SIG-M5 treated with dmso at 0.1 percent for 504 hours (cell line): ENCODE measurements at regions not wholly inside any gene's neighbourhood (a gene's known extent, or its start where the extent isn't known, plus 50 kb on each side); places are given as distances from the start of the nearest gene placed in this dataset.
"Not testable (repeated sequence)": the region's sequence is repeated elsewhere in the genome, so short reads cannot be mapped to it uniquely, and the experiment has no call there.

ENCODE experiments used
- DNase-seq: peaks from one replicate; lab custom pipeline; 2025; ENCODE audit not compliant: unreplicated experiment; lab: John Stamatoyannopoulos, UW

DNA sequence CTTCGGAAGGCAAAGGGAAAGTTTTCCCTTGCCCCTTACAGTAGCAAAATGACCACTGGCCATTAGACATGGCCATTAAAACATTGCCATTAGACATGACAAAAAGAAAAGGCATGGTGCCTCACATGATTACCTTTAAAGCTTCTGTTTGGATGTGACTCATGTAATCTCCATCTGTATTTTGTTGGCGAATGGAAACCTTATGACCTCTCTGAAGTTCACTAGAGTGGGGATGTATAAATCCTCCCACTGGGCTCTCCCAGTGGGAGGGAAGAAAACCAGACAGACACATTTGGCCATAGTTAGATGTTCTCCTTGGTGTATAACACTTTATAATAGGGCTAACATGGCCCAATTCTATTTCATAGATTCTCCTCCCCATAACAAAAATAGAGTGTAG is 152.6 kb downstream of the MAGEB17 start:
- DNase-seq, result no peak

- DNase-seq, result no peak
Observed at GRCh38 chrX:16320765-16321355, 153.6 kb downstream of the MAGEB17 start.

DNA sequence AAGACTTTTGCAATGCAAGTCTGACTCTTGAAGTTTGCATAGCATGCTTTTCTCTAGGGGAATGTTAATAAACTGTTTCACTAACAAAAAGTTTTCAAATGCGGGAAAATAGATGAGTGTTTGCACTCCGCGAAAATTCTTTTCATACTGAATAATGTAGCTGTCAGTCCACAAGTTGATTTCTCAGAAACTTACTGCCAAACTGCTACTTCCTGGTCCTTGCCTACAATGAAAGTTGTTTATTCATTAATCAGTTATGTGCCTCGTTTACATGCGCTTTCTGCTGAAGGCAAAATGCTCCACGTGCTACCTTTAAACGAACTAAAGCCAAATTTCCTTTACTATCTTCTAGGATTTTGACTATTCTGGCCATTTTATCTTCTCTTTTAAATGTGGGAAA is 166.2 kb downstream of the MAGEB17 start:
- no peak for DNase-seq

DNA sequence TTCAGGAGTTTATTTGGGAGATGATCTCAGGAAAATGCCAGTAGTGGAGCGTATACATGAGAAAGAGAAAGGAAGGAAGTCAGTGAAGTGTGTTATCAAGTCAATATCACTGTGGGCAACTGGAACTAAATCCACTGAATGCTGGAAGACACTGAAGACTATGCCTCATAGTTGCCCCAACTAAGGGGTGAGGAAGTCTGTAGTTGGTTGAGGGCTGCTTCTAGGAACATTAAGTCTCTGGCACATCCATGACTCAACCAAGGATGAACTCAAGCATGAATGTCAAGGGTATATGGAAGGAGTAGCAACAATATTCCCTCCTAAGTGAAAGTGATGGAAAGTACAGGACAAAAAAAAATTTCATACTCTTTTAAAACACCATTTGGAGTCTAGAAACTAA is 167.9 kb downstream of the MAGEB17 start:
- no peak for DNase-seq

DNA sequence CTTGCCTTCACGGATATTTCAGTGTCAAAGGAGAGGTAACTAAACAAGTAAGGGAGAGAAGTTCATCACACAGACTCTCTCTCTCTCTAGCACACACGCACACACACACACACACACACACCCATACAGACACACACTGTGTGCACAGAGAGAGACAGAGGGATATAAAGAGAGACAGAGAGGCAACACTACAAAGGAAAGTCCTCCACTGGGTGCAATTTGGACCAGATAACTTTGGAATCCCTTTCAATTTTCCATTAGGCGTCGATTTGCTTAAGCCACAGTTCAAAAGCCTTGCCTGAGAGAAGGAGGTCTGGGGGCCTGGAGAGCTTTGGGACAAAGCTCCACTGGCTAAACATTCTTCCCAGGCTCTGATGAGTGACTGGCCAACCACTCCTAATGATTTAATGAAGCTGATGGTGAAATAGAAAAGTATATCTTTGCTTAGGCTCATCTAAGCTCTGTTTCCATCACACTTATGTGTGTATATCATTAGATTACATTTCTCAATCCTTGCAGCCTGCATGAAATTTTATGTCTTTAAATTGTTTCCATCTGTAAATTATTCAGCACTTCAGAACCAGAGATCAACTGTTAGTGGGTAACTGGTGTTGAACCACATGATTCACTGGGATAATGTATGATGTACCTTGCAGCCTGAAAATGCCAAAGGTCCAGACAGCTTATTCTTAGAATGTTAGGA is 180.8 kb downstream of the MAGEB17 start:
- DNase-seq, result no peak

GRCh38 chrX:16357902-16358301 is 190.6 kb downstream of the MAGEB17 start:
- no peak for DNase-seq

GRCh38 chrX:16360056-16360455 is 192.8 kb downstream of the MAGEB17 start:
- DNase-seq, result not testable (repeated sequence)

DNA sequence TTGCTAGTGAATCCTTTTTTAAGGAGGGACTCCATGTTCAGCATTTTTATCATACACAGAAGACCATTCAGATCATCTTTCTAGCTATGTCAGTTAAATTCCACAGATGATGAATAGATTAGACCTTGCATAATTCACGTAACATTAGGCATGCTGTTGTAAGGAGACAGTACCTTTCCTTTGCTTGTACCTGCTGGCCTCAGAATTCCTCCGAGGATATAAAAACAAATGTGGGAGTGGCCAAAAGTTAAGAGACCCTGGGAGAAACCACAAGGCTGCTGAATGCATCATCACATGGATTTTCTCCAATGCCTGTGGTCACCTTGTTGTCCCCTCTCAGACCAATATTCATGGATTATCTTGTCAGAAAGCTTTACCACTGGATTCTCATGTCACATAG is 201.4 kb downstream of the MAGEB17 start:
- no peak for DNase-seq

DNA sequence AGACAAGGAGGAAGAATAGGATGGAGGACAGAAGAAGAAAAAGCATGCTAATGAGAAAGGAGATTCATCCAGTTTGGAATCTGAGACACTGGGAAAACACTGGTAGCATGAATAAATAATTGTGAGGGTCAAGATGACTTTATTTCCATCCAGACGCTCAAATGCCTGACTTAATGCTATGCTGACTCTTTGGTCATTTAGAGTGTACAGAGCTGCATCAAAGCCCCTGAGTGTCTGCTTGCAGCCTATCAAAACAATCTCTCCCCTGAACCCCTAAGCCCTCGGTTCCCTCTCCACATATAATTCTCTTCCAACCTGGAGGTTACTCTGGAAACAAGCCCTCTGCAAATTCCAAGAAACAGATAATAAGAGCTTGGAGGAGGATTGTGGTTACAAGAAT is 208.8 kb downstream of the MAGEB17 start:
- DNase-seq, result no peak

DNA sequence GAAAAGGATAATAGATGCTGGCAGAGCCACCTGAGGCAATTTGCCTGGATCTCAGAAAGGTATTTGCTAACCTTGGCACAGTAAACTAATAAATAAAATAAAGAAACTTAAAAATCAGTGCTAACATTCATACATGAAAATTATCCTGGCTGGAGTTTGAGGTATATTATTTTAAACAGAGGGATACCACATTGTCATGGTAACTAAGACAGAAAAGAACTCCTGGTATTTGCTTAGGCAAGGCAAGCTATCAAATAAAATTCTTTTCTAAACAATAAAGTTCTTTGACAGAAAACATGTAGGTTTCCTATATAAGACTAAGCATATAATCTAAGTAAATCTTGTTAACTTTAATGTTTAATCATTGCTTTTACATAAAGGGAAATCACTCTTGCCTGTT is 218.8 kb downstream of the MAGEB17 start:
- DNase-seq, result no peak

GRCh38 chrX:16392597-16392996 is 225.3 kb downstream of the MAGEB17 start:
- DNase-seq, result no peak

DNA sequence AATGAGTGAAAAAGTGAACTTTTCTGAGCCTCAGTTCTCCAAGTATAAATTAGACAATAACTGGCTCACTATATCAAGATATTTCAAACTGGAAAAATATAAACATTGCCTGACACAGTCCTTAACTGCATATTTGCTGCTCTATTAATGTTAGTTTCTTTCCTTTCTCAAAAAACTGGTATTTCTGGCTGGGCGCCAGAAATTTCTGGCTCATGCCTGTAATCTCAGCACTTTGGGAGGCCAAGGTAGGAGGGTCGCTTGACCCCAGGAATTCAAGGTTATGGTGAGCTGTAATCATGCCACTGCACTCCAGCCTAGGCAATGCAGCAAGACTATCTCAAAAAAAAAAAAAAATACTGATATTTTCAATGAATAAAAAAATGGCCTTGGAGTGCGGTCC is 227.0 kb downstream of the MAGEB17 start:
- no peak for DNase-seq

GRCh38 chrX:16403808-16404207 is 236.5 kb downstream of the MAGEB17 start:
- no peak for DNase-seq

DNA sequence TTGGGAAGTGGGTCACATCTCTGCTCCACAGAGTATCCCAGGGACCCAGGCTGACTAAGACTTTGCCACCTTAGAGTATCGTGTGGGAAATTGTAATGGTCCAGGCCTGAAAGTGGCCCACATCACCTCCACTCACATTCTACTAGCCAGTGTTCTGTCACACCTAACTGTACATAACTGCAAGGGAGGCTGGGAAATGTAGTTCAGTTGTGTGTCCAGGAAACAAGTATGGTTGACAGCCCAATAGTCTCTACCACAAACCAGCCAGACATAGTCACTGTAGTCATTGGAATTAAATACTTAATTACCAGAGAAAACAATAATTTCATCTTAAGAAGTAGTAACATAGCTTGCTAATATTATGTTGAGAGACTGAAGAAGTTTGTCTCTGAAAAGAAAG is 233.4 kb upstream of the S100G start:
- no peak for DNase-seq

GRCh38 chrX:16418650-16419049 is 231.3 kb upstream of the S100G start:
- DNase-seq, result no peak

- no peak for DNase-seq
Observed at GRCh38 chrX:16427668-16428067, 222.3 kb upstream of the S100G start.

DNA sequence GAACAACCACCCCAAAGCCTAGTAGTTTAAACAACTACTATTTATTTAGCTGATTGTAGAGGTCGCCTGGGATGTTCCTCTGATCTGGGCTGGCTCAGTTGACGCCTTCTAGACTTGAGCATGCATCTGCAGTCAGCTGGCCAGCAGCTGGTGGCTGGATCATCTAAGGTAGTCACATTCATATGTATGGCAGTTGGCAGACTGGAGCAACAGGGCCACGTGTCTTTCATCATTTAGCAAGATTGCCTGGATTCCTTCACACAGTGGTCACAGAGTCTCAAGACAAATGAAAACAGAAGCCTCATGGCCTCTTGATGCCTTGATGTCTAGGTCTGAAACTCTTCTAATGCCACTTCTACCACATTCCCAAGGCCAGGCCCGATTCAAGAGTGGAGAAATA is 220.6 kb upstream of the S100G start:
- DNase-seq, result no peak

GRCh38 chrX:16431266-16431665 is 218.7 kb upstream of the S100G start:
- DNase-seq, result no peak

GRCh38 chrX:16433021-16433420 is 216.9 kb upstream of the S100G start:
- DNase-seq, result no peak

GRCh38 chrX:16435399-16435986 is 214.5 kb upstream of the S100G start:
- DNase-seq, result no peak

GRCh38 chrX:16436348-16437188 is 213.4 kb upstream of the S100G start:
- peak; percentile 54 for DNase-seq

DNA sequence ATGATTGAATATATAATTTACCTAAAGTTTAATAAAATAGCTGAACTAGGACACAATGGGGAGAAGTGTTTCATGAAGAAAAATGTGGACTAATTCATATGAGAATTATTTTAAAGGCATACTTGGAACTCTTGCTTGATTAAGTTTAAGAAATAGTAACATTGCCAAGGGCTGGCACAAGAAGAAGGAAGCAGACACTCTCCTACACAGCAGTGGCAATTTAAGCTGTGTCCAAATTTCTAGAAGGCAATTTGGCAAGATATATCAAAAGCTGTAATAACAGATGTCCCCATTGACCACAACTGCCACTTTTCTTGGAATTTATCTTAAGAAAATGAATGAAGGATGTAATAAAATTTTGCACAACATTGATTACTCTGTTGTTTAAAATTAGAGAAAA is 209.5 kb upstream of the S100G start:
- no peak for DNase-seq
